HG02759 (cell line): ENCODE measurements at regions not wholly inside any gene's neighbourhood (a gene's known extent, or its start where the extent isn't known, plus 50 kb on each side); places are given as distances from the start of the nearest gene placed in this dataset.
"Not testable (repeated sequence)": the region's sequence is repeated elsewhere in the genome, so short reads cannot be mapped to it uniquely, and the experiment has no call there.

Experiments used
- ATAC-seq: cut with Tn5 transposase; IDR thresholded peaks from one replicate; pipeline ENCODE4 v1.9.1; 2021; ENCODE audit warnings: mild to moderate bottlenecking, moderate library complexity; ENCODE audit not compliant: unreplicated experiment

DNA sequence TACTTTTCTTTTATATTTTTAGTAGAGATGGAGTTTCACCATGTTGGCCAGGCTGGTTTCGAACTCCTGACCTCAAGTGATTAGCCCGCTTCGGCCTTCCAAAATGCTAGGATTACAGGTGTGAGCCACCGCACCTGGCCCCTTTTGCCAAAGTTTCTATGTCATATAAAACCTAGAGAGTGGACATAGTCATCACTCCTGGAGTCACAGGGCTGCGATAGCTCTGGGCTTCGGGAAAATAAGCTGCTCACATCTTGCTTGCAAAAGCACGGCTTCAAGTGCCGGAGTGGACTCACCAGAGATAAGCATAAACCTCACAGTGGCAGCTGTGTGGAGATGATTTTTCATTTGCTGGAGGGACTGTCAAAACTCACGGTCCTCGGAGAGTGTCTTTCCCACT, 171.2 kb downstream of the TEX29 start:
- no peak for ATAC-seq

DNA sequence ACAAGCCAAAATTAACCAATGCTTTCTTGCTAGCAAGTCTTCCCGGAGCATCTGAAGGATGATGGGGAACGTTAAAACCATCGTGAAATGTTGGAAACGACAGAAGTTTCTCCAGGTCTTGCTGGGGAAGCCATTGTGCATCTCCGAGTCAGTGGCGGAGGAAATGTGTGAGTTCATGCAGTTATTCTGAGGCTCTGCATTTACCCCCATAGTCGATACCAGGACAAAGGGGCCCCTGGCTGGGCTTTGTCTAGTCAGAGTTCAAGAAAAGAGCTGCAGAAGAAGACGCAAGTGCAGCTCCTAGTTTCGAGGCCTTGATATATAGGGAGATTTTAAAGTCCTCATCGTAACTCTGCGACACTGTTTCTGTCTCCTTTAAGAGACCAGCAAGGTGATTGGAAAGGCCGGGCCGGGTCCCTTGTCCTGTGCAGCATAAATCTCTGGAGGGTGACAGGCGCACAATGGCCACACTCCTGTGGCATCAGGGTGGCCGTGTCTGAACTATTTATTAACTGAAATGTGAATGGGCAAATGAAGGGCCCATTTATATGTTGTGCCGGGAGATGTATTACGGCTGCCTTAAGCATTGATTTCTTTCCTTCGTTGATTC, 172.0 kb downstream of the TEX29 start:
- ATAC-seq: no peak

DNA sequence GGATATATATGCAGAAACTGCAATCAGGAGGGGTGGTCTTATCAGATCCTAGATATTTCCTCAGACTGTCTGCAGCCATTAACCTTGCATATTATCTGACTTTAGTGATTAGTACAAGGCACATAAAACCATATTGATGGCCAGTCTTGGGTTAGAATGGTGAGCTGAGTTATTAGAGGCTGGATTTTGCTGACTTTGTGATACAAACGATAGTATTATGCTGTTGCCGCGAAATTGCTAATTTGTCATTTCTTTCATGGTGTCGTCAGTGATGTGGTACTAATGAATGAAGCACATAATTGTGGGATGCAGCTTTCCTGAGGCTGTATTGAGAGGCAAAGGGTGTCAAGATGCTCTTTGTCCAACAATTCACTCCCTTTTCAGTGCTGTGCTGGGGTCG, 172.5 kb downstream of the TEX29 start:
- ATAC-seq: no peak

DNA sequence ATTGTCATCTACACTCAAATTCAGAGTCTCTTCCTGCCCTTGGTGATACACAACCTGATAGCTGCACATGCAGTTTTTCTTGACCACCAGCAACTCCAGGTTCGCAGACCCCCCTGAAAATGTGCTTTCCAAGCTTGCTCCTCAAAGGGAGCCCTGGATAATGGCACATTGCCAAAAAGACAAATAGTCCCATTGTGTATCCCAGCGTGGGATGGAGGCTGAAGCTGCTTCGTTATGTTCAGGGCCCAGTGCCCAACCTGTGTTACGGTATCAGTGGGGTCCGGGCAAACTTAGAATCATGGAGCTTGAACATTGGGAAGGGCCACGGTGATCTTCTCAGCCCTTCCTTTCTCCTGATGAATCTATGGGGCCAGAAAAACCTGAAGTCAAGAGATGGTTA, 173.0 kb downstream of the TEX29 start:
- ATAC-seq: no peak

DNA sequence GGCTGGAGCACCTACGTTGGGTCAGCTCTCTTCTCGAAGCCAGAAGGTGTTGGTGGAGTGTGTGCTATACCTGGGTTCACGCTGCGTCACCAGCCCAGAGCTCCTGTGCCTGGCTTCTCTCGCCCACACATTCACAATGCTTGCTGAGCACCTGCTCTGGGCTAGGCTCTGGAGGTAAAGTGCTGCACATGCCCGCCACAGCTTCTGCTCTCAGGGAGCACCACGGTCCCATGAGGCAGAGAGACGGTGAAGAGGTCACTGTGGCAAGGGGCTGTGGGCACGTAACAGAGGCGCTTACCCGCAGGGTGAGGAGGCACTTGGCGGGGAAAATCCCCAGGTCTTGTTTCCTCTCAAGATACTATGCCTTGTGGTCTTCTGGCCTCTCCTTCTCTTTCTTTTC, 174.2 kb downstream of the TEX29 start:
- no peak for ATAC-seq

DNA sequence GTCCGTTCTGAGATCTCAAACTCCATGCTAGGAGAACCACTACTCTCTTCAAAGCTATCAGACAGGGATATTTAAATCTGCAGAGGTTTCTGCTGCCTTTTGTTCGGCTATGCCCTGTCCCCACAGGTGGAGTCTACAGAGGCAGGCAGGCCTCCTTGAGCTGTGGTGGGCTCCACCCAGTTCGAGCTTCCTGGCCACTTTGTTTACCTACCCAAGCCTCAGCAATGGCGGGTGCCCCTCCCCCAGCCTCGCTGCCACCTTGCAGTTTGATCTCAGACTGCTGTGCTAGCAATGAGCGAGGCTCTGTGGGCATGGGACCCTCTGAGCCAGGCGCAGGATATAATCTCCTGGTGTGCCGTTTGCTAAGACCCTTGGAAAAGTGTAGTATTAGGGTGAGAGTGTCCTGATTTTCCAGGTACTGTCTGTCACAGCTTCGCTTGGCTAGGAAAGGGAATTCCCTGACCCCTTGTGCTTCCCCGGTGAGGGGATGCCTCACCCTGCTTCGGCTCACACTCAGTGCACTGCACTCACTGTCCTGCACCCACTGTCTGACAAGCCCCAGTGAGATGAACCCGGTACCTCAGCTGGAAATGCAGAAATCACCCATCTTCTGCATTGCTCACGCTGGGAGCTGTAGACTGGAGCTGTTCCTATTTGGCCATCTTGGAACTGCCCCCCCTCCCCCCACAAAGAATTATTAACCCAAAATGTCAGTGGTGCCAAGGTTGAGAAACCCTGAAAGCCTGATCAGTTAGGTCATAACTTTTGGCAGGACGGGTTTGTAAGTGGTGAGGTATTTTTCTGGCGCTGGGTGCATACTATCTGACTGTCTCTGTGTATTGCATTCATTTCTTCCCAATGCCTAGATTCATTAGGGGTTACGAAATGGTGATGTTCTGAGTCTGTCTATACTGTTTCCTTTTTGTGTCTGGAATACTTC, 181.4 kb downstream of the TEX29 start:
- not testable (repeated sequence) for ATAC-seq

DNA sequence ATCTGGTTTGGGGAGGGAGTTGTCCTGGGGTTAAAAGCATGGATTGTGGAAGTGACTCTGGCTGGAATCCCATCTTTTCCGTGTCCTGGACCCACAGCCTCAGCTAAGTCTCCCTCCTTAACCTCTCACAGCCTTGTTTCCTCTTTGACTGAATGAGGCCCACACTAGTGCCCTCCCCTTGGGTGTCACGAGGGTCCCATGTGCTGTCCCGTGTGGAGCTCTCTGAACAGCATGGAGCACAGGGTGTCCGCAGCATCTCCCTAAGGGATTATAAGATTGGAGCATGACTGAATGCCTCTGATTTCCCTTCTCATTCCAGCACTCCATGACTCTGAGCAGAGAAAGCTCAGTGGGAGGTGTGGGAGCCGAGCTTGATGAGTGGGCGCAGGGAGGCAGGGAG, 182.5 kb downstream of the TEX29 start:
- no peak for ATAC-seq

DNA sequence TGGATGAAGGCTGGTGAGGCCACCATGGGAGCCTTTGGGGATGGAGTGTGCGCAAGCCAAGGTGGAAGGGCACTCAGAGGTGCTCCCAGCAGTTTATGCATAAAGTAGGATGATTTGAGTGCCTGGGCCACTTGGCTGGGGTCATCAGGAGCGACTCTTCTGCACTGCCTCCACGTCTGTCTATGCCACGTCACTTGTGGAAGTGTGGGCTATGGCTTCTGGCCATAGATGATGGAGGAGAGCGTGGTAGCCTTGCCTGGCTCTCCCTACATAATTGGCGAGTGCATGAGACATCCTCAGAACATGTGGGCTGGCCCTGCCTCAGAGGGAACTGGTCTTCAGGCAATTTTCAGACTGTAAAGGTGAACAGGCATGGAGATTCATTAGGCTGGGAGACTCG, 182.9 kb downstream of the TEX29 start:
- no peak for ATAC-seq

DNA sequence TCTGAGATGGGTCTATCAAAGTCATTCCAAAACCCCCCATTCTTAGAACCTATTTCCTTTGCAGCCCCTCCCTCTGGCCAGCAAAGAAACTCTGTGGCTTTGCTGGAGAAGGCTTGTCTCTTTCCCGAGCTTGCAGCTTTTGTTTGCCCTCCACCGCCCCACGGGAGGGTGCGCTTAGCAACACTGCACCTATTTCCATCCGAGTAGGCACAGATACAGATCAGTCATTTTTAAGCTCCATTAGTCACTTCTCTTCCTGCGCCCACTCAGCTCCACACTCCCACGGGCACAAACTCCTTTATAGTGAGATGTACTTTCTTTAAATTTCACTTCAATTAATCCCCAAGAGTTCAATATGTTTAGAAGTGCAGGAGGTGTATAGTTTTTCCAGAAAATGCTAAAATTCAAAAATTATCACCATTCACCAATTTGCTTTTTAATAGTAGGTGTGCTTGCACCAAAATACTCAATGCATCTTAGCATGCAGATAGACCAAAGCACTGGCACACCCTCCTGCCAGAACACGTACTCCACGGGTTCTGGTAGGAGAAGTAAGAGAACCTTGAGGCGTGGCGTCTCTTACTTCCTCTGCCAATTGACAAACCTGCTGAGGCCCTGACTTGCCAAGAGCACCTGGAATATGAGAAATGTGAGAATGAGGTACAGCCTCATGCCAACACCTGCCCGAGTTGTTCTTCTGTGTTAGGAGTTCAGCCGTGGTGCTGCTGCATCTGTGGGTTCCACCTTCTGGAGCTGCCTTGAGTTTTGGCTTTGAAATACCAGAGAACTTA, 183.7 kb downstream of the TEX29 start:
- ATAC-seq: no peak

DNA sequence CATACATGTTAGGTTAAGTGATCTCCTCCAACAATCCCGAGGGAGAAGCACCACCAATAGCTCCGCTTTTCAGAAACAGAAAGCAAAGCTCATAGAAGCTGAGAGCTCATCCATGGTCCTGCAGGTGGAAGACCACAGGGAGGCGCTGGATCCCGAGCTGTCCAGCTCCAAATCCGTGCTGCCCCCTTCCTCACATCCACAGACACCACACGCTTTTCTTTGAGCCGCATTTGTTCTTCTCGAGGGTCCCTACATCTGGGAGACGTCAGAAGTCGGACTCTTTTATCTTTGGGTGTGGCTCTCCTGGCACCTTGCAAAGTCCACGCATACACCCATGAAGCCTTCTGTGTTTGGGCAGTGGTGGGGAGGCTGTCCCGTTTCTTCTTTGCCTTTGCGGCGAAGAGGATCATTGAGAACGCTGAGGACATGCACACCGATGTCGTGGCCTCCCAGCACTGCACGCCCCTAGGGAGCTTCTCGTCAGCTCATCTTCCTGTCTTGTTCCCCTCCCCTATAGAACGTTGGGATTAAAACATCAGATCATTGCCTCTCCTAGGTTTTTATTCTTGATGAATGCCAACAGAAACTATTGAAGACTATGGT, 184.8 kb downstream of the TEX29 start:
- ATAC-seq: no peak

DNA sequence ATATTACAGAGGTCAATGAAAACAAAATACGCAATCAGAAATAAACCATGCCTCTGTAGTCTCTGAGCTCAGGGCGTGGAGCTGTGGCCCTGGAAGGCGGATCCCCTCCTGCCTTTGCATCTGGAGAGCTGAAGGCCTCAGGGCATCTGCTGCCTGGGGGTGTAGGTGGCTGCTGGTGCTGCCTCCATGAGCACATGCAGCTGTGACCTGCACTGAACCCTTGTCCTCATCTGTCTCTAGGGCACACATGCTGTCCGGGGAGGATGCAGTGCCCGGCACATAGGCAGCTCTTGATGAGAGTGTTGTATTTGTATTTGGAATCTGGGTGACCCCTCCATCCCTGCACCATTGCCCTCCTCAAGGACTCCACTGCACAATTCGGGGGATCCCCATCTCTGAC, 185.7 kb downstream of the TEX29 start:
- no peak for ATAC-seq

DNA sequence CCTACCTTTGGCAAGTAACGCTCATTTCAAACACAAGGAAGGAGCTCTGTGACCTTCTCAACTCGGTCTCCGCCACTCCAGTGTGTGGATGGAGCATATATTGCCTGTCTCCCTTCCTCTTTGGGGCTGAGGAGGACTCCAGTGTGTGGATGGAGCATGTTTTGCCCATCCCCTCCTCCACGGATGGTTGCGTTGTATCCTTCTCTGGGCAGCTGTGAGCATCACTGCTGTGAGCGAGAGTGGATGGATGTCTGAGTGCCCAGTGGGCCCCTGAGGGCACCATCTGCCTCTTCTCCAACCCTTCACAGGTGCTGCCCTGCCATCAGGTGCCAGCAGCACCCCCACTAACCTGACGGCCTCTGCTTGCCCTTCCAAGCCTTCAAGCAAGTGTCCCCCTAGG, 186.2 kb downstream of the TEX29 start:
- ATAC-seq: no peak

DNA sequence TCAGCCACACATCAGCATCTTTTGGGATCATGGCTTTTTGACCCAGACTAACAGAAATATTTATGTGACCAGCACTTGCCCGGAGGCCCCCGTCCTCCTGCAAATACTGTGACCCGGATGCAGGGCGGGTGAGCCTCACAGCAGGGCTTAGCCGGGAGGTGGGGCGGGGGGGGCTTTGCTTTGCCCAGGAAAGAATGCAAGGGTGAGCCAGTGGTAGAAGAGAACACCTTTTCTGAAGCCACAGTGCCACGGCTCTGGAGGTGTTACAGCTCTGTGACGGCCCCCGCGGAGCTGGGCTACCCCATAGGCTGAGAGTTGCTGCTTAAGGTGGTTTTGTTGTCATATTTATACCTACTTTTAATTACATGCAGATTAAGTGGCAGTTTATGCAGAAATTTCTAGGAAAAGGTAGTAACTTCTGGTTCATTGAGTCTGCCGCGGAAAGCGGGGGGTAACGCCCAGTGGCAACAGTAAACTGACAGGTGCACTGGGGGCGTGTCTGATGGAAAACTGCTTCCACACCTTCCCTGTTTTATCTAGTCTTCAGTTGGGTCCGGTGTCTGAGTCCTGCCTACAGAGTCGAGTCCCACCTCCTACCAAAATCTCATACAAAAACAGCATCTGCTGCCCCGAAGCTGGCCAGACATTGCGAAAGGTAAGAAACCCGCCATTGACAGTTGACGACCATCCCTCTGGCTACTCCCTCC, 187.9 kb downstream of the TEX29 start:
- ATAC-seq: no peak

DNA sequence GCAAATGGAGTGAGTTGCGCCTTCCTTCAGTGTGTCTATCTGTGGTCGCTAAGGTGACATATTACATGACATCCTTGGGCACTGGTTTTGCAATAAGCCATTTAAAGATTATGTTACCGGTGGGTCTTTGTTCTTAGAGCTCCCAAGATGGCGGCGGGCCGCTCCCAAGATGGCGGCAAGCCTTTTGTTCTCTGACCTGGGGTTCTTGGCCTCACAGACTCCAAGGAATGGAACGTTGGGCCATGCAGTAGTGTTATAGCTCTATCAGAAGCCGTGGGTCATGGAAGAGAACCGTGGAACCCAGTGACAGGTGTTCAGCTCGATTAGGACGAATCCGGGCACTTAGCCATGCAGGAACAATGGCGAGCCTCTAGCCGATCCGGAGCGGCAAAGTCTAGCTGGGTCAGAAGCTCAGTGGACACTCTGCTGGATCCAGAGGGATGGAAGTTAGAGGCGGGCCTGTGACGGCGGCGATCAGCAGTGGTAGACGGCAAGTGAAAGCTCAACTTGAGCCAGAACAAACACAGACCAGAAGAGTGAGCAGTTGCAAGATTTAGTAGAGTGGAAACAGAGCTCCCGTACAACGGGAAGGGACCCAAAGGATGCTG, 188.6 kb downstream of the TEX29 start:
- ATAC-seq: no peak

DNA sequence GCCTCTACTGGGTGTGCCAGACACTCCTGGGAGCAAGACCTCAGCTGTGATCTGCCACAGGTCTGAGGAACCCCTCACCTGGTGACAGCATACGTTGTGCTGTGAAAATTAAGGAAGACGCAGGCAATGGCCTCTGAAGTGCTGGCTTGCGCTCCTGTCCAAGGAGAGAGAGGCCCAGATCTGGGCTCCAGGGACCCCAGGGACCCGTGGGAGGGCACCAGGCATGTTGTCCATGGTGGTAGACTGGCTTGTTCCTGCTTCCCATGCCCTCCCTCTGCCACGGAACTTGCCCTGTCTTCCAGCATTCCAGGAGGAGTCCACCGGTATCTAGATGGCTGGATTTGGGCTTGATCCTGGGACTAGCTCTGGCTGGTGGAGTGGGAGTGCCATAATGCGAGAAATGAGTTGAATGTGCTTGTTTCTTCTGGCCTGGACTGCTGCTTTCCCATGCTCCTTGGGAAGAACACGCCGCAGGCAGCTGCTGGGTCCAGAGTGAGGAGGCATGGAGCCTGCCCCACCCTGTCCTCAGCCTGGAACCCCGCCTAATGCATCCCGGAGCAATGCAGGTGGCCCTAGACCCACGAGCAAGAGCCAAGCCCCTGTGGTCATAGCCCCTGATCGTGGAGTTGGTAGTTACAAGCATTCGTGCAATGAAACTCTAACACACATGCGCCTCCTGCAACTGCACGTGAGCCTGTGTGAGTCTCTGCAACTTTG, 190.2 kb downstream of the TEX29 start:
- no peak for ATAC-seq

DNA sequence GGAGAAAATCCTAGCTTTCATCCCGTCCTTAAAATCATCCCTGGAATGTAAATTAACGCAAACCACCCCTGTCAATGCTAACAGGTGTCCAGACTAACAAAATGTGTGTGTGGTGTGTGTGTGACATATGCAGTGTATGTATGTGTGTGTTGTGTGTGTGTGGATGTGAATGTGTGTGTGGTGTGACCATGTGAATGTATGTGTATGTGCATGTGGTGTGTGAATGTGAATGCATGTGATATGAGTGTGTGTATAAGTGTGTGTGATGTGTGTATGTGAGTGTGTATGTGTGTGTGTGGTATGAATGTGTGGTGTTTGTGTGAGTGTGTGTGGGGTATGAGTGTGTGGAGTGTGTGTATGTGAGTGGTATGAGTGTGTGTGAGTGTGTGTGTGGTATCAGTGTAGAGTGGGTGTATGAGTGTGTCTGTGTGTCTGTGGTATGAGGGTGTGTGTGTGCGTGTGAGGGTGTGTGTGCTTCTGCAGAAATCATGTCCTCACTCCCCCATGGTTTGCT, 190.8 kb downstream of the TEX29 start:
- ATAC-seq: no peak

DNA sequence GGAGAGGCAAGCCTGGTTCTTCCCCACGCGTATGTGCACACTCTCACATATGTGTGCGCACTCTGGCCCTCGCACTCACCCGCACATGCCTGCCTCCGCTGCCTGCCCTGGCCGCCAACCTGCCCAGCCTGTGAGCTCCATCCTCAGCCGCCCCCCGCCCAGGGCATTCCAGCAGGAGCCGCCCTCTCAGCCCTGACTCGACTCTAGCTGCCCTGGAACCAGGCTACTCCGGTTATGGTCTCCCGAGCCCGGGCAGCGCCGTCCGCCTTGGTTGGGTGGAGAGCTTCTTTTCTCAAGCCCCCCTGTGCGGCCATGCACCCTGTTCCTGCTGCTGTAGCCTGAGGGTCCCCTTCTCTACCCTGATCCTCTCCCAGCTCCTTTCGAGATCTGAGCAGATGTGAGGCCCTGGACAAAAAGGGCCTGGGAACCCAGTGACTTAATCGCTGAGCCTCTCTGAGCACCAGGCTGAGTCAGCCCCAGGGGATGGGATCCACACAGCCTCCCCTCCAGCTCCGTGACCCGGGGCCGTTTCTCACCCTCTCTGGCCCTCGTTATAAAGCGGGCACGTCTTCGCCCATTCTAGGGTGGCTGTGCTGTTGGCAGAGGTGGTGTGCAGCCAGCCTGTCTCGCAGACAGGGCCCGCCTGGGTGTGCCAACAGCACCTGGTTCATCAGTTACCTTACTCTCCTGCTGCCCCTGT, 191.5 kb downstream of the TEX29 start:
- no peak for ATAC-seq

DNA sequence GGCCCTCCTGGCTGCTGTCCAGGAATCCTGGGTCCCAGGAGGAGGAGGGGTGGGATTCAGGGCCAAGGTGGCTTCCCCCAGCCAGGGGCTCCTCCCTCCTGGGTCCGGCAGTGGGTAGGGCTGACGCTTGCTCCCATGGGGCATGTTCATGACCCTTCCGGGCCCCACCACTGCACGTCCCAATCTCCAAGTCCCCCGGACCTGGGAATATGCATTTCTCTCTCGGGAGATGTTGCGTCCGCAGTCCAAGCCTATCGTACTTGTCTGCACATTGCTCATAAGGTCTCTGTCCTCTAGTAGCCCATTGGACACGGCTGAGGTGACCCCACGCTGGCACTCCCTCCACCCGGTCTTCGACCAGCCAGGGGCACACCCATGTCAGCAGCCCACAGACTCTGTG, 192.3 kb downstream of the TEX29 start:
- no peak for ATAC-seq
